ENCODE measurements at regions not wholly inside any gene's neighbourhood (a gene's known extent, or its start where the extent isn't known, plus 50 kb on each side); places are given as distances from the start of the nearest gene placed in this dataset.
"Not testable (repeated sequence)": the region's sequence is repeated elsewhere in the genome, so short reads cannot be mapped to it uniquely, and the experiment has no call there.

DNA sequence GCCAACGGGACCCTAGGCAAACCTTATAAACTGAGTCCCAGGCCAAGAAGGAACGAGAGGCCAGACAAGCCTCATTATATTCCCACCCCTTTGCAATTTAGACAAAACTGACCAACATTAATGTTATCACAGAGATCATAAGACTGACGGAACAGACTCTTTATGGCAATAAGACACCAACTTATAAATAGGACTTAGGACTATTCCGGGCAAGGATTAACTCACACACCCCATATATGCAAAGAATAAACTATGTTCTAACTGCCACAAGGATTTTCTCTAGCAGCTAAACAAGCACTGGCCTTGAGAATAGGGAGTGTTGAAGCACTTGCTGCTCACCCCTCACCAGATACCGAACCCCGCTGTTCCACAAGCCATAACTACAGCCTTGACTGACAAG is 91.1 kb upstream of the FCGR1A start:
- TF ChIP-seq, protein P1, sequence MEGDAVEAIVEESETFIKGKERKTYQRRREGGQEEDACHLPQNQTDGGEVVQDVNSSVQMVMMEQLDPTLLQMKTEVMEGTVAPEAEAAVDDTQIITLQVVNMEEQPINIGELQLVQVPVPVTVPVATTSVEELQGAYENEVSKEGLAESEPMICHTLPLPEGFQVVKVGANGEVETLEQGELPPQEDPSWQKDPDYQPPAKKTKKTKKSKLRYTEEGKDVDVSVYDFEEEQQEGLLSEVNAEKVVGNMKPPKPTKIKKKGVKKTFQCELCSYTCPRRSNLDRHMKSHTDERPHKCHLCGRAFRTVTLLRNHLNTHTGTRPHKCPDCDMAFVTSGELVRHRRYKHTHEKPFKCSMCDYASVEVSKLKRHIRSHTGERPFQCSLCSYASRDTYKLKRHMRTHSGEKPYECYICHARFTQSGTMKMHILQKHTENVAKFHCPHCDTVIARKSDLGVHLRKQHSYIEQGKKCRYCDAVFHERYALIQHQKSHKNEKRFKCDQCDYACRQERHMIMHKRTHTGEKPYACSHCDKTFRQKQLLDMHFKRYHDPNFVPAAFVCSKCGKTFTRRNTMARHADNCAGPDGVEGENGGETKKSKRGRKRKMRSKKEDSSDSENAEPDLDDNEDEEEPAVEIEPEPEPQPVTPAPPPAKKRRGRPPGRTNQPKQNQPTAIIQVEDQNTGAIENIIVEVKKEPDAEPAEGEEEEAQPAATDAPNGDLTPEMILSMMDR (IDR thresholded peaks at IDR 0.05; ENCODE audit: low read depth, low read length, poor library complexity, severe bottlenecking): not testable (repeated sequence)
- not testable (repeated sequence) for TF ChIP-seq EZH2phosphoT487 (IDR thresholded peaks at IDR 0.05; ENCODE audit: borderline replicate concordance, low read length)

Data from DOHH2 (cell line).